Tibial artery (tissue), 4 donors: ENCODE measurements at regions not wholly inside any gene's neighbourhood (a gene's known extent, or its start where the extent isn't known, plus 50 kb on each side); places are given as distances from the start of the nearest gene placed in this dataset.

Experiments used
- DNase-seq, 2 donors: peaks; one replicate each; pipeline ENCODE4 v3.0.0-alpha.2; 2019
- H3K27ac ChIP-seq, 2 donors: fragments of 200-600 bp; sonication (generic) in 1 of 2; 1 replicate in 1 of 2; 2 replicates in 1 of 2; pipeline ENCODE4 v1.5.1; 2018 to 2019; ENCODE audit warnings: mild to moderate bottlenecking in 1 of 2
- H3K27me3 ChIP-seq, 2 donors: fragments of 200-600 bp; sonication (generic) in 1 of 2; one replicate each; pipeline versions ENCODE4 v1.5.1 to v1.6.0; 2016 to 2019
- H3K36me3 ChIP-seq, 3 donors: fragments of 200-600 bp; sonication (generic) in 2 of 3; one replicate each; pipeline ENCODE4 v1.5.1; 2016 to 2019; ENCODE audit warnings: mild to moderate bottlenecking in 2 of 3
- H3K4me1 ChIP-seq, 4 donors: fragments of 200-600 bp; sonication (generic) in 2 of 4; 1 replicate in 3 of 4; 2 replicates in 1 of 4; pipeline ENCODE4 v1.5.1; 2016 to 2019
- H3K4me3 ChIP-seq, 2 donors: fragments of 200-600 bp; sonication (generic) in 1 of 2; 1 replicate in 1 of 2; 2 replicates in 1 of 2; pipeline ENCODE4 v1.5.1; 2018 to 2019; ENCODE audit warnings: mild to moderate bottlenecking in 2 of 2
- H3K9me3 ChIP-seq, 3 donors: fragments of 200-600 bp; sonication (generic) in 1 of 3; one replicate each; pipeline ENCODE4 v1.5.1; 2016 to 2019
- intact Hi-C: fragments of 100-400 bp; cut with DNase I; formaldehyde crosslinking; loops from one replicate; pipeline ENCODE4 v1.15.0; 2023; ENCODE audit warnings: low total_unique reads
- TF ChIP-seq, protein P1 (sequence below), 2 experiments: fragments of 200-600 bp in 1 of 2; fragments of 450-650 bp in 1 of 2; IDR thresholded peaks; one replicate each; pipeline ENCODE4 v1.5.1; 2017 to 2019; ENCODE audit warnings: antibody characterized with exemption in 2 of 2, mild to moderate bottlenecking in 1 of 2, moderate library complexity in 1 of 2

GRCh38 chr12:124632519-124632984, 65.1 kb upstream of the NCOR2 start:
- DNase-seq: no peak
- TF ChIP-seq, protein P1, sequence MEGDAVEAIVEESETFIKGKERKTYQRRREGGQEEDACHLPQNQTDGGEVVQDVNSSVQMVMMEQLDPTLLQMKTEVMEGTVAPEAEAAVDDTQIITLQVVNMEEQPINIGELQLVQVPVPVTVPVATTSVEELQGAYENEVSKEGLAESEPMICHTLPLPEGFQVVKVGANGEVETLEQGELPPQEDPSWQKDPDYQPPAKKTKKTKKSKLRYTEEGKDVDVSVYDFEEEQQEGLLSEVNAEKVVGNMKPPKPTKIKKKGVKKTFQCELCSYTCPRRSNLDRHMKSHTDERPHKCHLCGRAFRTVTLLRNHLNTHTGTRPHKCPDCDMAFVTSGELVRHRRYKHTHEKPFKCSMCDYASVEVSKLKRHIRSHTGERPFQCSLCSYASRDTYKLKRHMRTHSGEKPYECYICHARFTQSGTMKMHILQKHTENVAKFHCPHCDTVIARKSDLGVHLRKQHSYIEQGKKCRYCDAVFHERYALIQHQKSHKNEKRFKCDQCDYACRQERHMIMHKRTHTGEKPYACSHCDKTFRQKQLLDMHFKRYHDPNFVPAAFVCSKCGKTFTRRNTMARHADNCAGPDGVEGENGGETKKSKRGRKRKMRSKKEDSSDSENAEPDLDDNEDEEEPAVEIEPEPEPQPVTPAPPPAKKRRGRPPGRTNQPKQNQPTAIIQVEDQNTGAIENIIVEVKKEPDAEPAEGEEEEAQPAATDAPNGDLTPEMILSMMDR (IDR thresholded peaks at IDR 0.05): no peak
- Histone ChIP-seq H3K27ac (no peak overlapping the region), H3K27me3 (no peaks in the 10 kb centered on the region), H3K4me3 (no peak overlapping the region), H3K4me1 (peaks cover 0 to 20% (median 8%) of the 10 kb centered on the region in 4 donors), H3K9me3 (no peaks in the 10 kb centered on the region), H3K36me3 (no peaks in the 10 kb centered on the region)
- intact Hi-C loops: no loop called here

- intact Hi-C loops: no loop called here
- H3K9me3 ChIP-seq: no peaks in the 10 kb centered on the region
- TF ChIP-seq, protein P1 (IDR thresholded peaks at IDR 0.05): no peak
- no peak for DNase-seq
- H3K27me3 ChIP-seq: no peaks in the 10 kb centered on the region
- H3K27ac ChIP-seq: no peak overlapping the region
- H3K36me3 ChIP-seq: no peaks in the 10 kb centered on the region
- H3K4me1 ChIP-seq: peaks cover 2 to 28% (median 12%) of the 10 kb centered on the region in 4 donors
- no peak overlapping the region for H3K4me3 ChIP-seq
Observed at GRCh38 chr12:124631681-124632256, 64.4 kb upstream of the NCOR2 start.

DNA sequence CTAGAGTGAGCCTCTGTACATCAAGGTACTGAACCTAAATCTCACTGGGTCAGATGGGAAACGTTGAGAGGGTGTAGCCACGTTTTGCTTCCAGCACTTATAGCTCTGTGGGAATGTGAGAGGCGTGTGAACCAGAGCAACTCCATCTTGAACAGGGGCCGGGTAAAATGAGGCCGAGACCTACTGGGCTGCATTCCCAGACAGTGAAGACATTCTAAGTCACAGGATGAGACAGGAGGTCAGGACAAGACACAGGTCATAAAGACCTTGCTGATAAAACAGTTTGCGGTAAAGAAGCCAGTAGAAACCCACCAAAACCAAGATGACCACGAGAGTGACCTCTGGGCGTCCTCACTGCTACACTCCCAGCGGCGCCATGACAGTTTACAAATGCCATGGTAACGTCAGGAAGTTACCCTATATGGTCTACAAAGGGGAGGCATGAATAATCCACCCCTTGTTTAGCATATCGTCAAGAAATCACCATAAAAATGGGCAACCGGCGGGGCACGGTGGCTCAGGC, 63.4 kb upstream of the NCOR2 start:
- TF ChIP-seq, protein P1 (IDR thresholded peaks at IDR 0.05): no peak
- no peak for DNase-seq
- H3K4me1 ChIP-seq: peaks cover 7 to 37% (median 19%) of the 10 kb centered on the region in 4 donors
- H3K27me3 ChIP-seq: no peaks in the 10 kb centered on the region
- H3K27ac ChIP-seq: peak overlapping the region in 1 of 2 donors; percentile 10
- no peaks in the 10 kb centered on the region for H3K36me3 ChIP-seq
- intact Hi-C loops: no loop called here
- no peak overlapping the region for H3K4me3 ChIP-seq
- H3K9me3 ChIP-seq: no peaks in the 10 kb centered on the region

GRCh38 chr12:124629789-124630480, 62.5 kb upstream of the NCOR2 start:
- TF ChIP-seq, protein P1 (IDR thresholded peaks at IDR 0.05): no peak
- Histone ChIP-seq H3K9me3 (no peaks in the 10 kb centered on the region), H3K36me3 (no peaks in the 10 kb centered on the region), H3K4me3 (no peak overlapping the region), H3K27me3 (no peaks in the 10 kb centered on the region), H3K4me1 (peaks cover 7 to 44% (median 23%) of the 10 kb centered on the region in 4 donors), H3K27ac (peak overlapping the region; percentile 10 to 56)
- no peak for DNase-seq
- intact Hi-C loops: no loop called here

- Histone ChIP-seq H3K27ac (peak overlapping the region; percentile 10 to 56), H3K9me3 (no peaks in the 10 kb centered on the region), H3K4me3 (no peak overlapping the region), H3K4me1 (peaks cover 7 to 44% (median 23%) of the 10 kb centered on the region in 4 donors), H3K27me3 (no peaks in the 10 kb centered on the region), H3K36me3 (no peaks in the 10 kb centered on the region)
- DNase-seq: no peak
- intact Hi-C loops: no loop called here
- TF ChIP-seq, protein P1 (IDR thresholded peaks at IDR 0.05): no peak
Observed at GRCh38 chr12:124629117-124629516, 61.7 kb upstream of the NCOR2 start.
